GM18508 (cell line): ENCODE measurements at regions not wholly inside any gene's neighbourhood (a gene's known extent, or its start where the extent isn't known, plus 50 kb on each side); places are given as distances from the start of the nearest gene placed in this dataset.

Experiments
- ATAC-seq: cut with Tn5 transposase; IDR thresholded peaks from one replicate; pipeline ENCODE4 v1.9.1; 2021; ENCODE audit warnings: moderate number of reproducible peaks; ENCODE audit not compliant: insufficient read depth, unreplicated experiment

DNA sequence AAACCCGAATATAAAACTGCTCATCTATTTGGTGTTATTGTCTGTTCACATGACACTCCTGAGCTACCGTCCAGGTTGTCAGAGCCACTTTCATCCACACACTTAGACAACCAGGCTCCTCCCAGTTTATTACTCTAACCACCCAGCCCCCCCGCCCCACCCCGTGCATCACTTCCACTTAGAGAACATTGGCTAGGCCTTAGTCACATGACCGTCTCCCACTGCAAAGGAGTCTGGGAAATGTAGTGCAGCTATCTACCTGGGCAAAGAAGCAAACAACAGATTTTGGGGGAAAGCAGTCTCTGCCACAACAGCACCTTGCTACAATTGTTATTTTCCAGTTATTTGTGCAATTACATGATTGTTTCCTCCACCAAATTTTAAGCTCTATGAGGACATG lies 57.6 kb upstream of the RBPJ start:
- no peak for ATAC-seq

DNA sequence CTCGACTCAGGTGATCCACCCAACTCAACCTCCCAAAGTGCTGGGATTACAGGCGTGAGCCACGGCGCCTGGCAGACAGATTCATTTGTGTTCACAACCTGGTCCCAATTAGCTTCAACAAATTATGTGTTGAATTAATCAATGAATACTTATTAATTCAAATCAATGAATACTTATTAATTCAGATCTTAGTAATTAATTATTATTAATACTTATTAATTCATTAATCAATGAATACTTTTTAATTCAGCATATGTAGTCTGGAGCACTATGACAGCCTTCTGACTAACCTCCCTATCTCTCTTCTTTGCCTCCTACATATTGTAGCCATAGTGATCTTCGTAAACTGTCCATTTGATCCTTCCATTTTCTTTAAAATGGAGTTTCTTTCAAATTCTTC lies 56.7 kb upstream of the RBPJ start:
- no peak for ATAC-seq

DNA sequence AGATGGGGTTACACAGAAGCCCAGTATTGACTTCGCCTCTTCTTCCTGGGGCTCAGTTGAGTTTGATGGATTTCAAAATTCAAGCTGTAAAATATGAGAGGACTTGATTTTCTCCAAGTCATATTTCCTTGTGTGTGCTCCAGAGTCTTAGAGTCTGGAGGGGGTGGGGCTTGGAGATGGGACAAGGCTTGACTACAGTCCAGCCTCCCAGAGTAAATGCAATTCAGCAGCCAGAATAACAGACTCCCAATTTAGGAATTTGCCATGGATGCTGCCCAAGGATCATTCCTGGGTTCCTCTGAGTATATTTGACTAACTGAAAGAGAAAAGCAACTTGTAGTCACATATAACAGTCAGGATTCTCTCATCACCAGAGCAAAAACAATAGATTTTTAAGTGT lies 53.7 kb upstream of the RBPJ start:
- ATAC-seq: no peak

DNA sequence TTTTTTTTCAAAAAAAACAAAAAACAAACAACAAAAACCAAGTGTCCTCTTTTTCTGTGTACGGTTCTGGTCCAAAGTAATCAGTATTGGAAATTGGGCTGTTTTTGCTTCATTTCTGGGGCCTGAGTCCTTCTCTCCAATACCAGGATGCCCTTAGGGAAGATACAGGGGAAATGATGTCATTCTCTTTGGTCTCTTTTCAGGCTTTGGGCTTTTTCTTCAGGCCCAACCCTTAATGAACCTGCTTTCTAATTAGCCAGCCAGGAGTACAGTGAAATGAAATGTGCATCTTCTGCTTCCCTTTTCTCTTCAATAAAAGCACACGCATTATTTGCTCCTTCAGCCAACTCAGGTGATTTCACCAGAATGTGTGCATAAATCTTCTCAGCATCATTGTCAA lies 52.6 kb upstream of the RBPJ start:
- ATAC-seq: no peak

DNA sequence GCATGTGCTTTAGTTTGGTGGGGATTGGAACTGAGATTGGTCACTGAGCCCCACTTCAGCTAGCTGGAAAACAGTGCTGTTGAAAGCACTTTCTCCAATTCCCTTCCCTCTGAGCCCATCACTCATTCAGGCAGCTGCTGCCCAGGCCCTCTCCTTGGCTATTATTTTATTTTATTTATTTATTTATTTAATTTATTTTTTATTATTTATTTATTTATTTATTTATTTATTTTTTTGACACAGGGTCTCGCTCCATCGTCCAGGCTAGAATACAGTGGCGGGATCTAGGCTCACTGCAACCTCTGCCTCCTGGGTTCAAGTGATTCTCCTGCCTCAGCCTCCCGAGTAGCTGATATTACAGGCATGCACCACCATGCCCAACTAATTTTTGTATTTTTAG lies 51.8 kb upstream of the RBPJ start:
- ATAC-seq: no peak
